GM23248 (cell line): ENCODE measurements at regions not wholly inside any gene's neighbourhood (a gene's known extent, or its start where the extent isn't known, plus 50 kb on each side); places are given as distances from the start of the nearest gene placed in this dataset.

Experiments
- DNase-seq: peaks from one replicate; pipeline ENCODE4 v3.0.0-alpha.2; 2015
- H2AFZ ChIP-seq: fragments of 200-600 bp; sonication (generic); 2 replicates; pipeline ENCODE4 v1.6.1; 2016; ENCODE audit warnings: antibody characterized with exemption
- H3F3A ChIP-seq: fragments of 200-600 bp; sonication (generic); 2 replicates; pipeline ENCODE4 v1.6.1; 2016; ENCODE audit warnings: mild to moderate bottlenecking, antibody characterized with exemption, mixed run types; ENCODE audit not compliant: insufficient read depth
- H3K27ac ChIP-seq: fragments of 200-600 bp; sonication (generic); 2 replicates; pipeline ENCODE4 v1.5.1; 2016; ENCODE audit warnings: mild to moderate bottlenecking
- H3K27me3 ChIP-seq: fragments of 200-600 bp; sonication (generic); replicated peaks from 2 replicates; pipeline ENCODE4 v1.6.1; 2016; ENCODE audit warnings: mild to moderate bottlenecking; ENCODE audit not compliant: insufficient read depth
- H3K36me3 ChIP-seq: fragments of 200-600 bp; sonication (generic); 2 replicates; pipeline ENCODE4 v1.6.1; 2016; ENCODE audit warnings: low read depth, mild to moderate bottlenecking
- H3K4me1 ChIP-seq: fragments of 200-600 bp; sonication (generic); 2 replicates; pipeline ENCODE4 v1.6.1; 2016; ENCODE audit warnings: mild to moderate bottlenecking; ENCODE audit not compliant: insufficient read depth
- H3K4me2 ChIP-seq: fragments of 200-600 bp; sonication (generic); one replicate; pipeline ENCODE4 v1.6.1; 2016; ENCODE audit warnings: mild to moderate bottlenecking; ENCODE audit not compliant: unreplicated experiment
- H3K4me3 ChIP-seq: fragments of 200-600 bp; sonication (generic); 2 replicates; pipeline ENCODE4 v1.5.1; 2016; ENCODE audit warnings: mild to moderate bottlenecking
- H3K79me2 ChIP-seq: fragments of 200-600 bp; sonication (generic); 2 replicates; pipeline ENCODE4 v1.6.1; 2016; ENCODE audit warnings: mild to moderate bottlenecking; ENCODE audit not compliant: insufficient read depth
- H3K9ac ChIP-seq: fragments of 200-600 bp; sonication (generic); 2 replicates; pipeline ENCODE4 v1.6.1; 2016; ENCODE audit warnings: mild to moderate bottlenecking
- H3K9me2 ChIP-seq: fragments of 200-600 bp; sonication (generic); 2 replicates; pipeline ENCODE4 v1.6.1; 2016; ENCODE audit warnings: mixed run types, mild to moderate bottlenecking, moderate library complexity; ENCODE audit not compliant: insufficient read depth
- H3K9me3 ChIP-seq: fragments of 200-600 bp; sonication (generic); one replicate; pipeline ENCODE4 v1.6.1; 2017; ENCODE audit warnings: low read depth
- H4K20me1 ChIP-seq: fragments of 200-600 bp; sonication (generic); 2 replicates; pipeline ENCODE4 v1.6.0; 2016; ENCODE audit not compliant: insufficient read depth
- EZH2 ChIP-seq: fragments of 200-600 bp; sonication (generic); IDR thresholded peaks from 2 replicates; pipeline ENCODE4 v1.6.1; 2018; ENCODE audit warnings: antibody characterized with exemption, mild to moderate bottlenecking; ENCODE audit not compliant: insufficient read depth, poor library complexity, severe bottlenecking
- EZH2phosphoT487 ChIP-seq: fragments of 200-600 bp; sonication (generic); IDR thresholded peaks from 2 replicates; pipeline ENCODE4 v1.6.1; 2018; ENCODE audit warnings: antibody characterized with exemption, moderate library complexity, mild to moderate bottlenecking, low read depth; ENCODE audit not compliant: insufficient read depth
- WGBS, 2 experiments: methylation state at CpG; one replicate each; pipeline ENCODE4 v1.1.6; 2015 to 2017; ENCODE audit warnings: low lambda C conversion rate in 2 of 2, low coverage in 1 of 2; ENCODE audit errors: missing lambda C conversion rate in 2 of 2; 5-methylcytosine and 5-hydroxymethylcytosine counted together
- in situ Hi-C: fragments of 300-500 bp; cut with MboI; formaldehyde crosslinking; loops from 2 replicates; pipeline ENCODE4 v1.15.0; 2020

GRCh38 chr7:25520516-25520915 is 292.2 kb upstream of the NPVF start:
- Histone ChIP-seq H3K4me3 (no peak overlapping the region), H3K79me2 (no peaks in the 10 kb centered on the region), H3K36me3 (no peaks in the 10 kb centered on the region), H3K27me3 (no peaks in the 10 kb centered on the region), H2AFZ (no peak overlapping the region), H4K20me1 (no peaks in the 10 kb centered on the region), H3K4me2 (no peak overlapping the region), H3K4me1 (no peaks in the 10 kb centered on the region), H3K9me2 (no peaks in the 10 kb centered on the region), H3K9me3 (no peaks in the 10 kb centered on the region), H3K9ac (no peak overlapping the region), H3K27ac (no peak overlapping the region), H3F3A (no peaks in the 10 kb centered on the region)
- no peak for DNase-seq
- TF ChIP-seq EZH2phosphoT487 (no peak), EZH2 (no peak)
- 68 to 77% methylated on average over 6 of the region's 6 CpGs for WGBS, 2 experiments
- in situ Hi-C loops = no loop called here

GRCh38 chr7:25521236-25521635 is 292.9 kb upstream of the NPVF start:
- WGBS, 2 experiments = 50 to 54% methylated on average over 6 of the region's 6 CpGs
- Histone ChIP-seq H3K4me1 (no peaks in the 10 kb centered on the region), H2AFZ (no peak overlapping the region), H3F3A (no peaks in the 10 kb centered on the region), H3K9me3 (no peaks in the 10 kb centered on the region), H3K79me2 (no peaks in the 10 kb centered on the region), H3K27me3 (no peaks in the 10 kb centered on the region), H3K9me2 (no peaks in the 10 kb centered on the region), H3K4me2 (no peak overlapping the region), H3K36me3 (no peaks in the 10 kb centered on the region), H3K4me3 (no peak overlapping the region), H3K27ac (no peak overlapping the region), H4K20me1 (no peaks in the 10 kb centered on the region), H3K9ac (no peak overlapping the region)
- TF ChIP-seq EZH2 = no peak
- no peak for TF ChIP-seq EZH2phosphoT487
- no peak for DNase-seq
- in situ Hi-C loops = no loop called here

GRCh38 chr7:25522727-25523126 is 294.4 kb upstream of the NPVF start:
- Histone ChIP-seq H3K4me1 (no peaks in the 10 kb centered on the region), H3K27me3 (no peaks in the 10 kb centered on the region), H3K4me2 (no peak overlapping the region), H2AFZ (no peak overlapping the region), H3K79me2 (no peaks in the 10 kb centered on the region), H3K9me3 (no peaks in the 10 kb centered on the region), H3K9ac (no peak overlapping the region), H4K20me1 (no peaks in the 10 kb centered on the region), H3K36me3 (no peaks in the 10 kb centered on the region), H3K27ac (no peak overlapping the region), H3K4me3 (no peak overlapping the region), H3F3A (no peaks in the 10 kb centered on the region), H3K9me2 (no peaks in the 10 kb centered on the region)
- TF ChIP-seq EZH2 (no peak), EZH2phosphoT487 (no peak)
- in situ Hi-C loops = no loop called here
- no peak for DNase-seq

GRCh38 chr7:25527665-25528170 is 299.4 kb upstream of the NPVF start:
- Histone ChIP-seq H3K9me3 (no peaks in the 10 kb centered on the region), H3K9ac (no peak overlapping the region), H3K4me2 (no peak overlapping the region), H2AFZ (no peak overlapping the region), H3K27ac (no peak overlapping the region), H3K79me2 (no peaks in the 10 kb centered on the region), H3K36me3 (no peaks in the 10 kb centered on the region), H4K20me1 (no peaks in the 10 kb centered on the region), H3K27me3 (no peaks in the 10 kb centered on the region), H3K9me2 (no peaks in the 10 kb centered on the region), H3K4me1 (no peaks in the 10 kb centered on the region), H3F3A (no peaks in the 10 kb centered on the region), H3K4me3 (no peak overlapping the region)
- 56 to 61% methylated on average over 7 of the region's 7 CpGs for WGBS, 2 experiments
- in situ Hi-C loops = no loop called here
- no peak for DNase-seq
- TF ChIP-seq EZH2phosphoT487 = no peak
- TF ChIP-seq EZH2 = no peak

- Histone ChIP-seq H3K4me1 (no peaks in the 10 kb centered on the region), H3K9me3 (no peaks in the 10 kb centered on the region), H3K27me3 (no peaks in the 10 kb centered on the region), H3K27ac (no peak overlapping the region), H3K9me2 (no peaks in the 10 kb centered on the region), H3K4me3 (no peak overlapping the region), H4K20me1 (no peaks in the 10 kb centered on the region), H2AFZ (no peak overlapping the region), H3K9ac (no peak overlapping the region), H3K36me3 (no peaks in the 10 kb centered on the region), H3K79me2 (no peaks in the 10 kb centered on the region), H3F3A (no peaks in the 10 kb centered on the region), H3K4me2 (no peak overlapping the region)
- in situ Hi-C loops = no loop called here
- WGBS, 2 experiments = 63 to 64% methylated on average over 6 to 15 of the region's 15 CpGs
- TF ChIP-seq EZH2 = no peak
- no peak for TF ChIP-seq EZH2phosphoT487
- no peak for DNase-seq
Measured at GRCh38 chr7:25529320-25529719, 301.0 kb upstream of the NPVF start.
